Colonic mucosa (tissue), 4 donors: ENCODE measurements at regions not wholly inside any gene's neighbourhood (a gene's known extent, or its start where the extent isn't known, plus 50 kb on each side); places are given as distances from the start of the nearest gene placed in this dataset.

Experiments
- DNase-seq: peaks from one replicate; pipeline ENCODE4 v3.0.0-alpha.2; 2020
- H3K27ac ChIP-seq: fragments of 200-600 bp; one replicate; pipeline ENCODE4 v1.8.0; 2021
- H3K27me3 ChIP-seq: fragments of 200-600 bp; one replicate; pipeline ENCODE4 v1.8.0; 2021
- H3K36me3 ChIP-seq: fragments of 200-600 bp; one replicate; pipeline ENCODE4 v1.8.0; 2021
- H3K4me1 ChIP-seq: fragments of 200-600 bp; one replicate; pipeline ENCODE4 v1.8.0; 2021; ENCODE audit warnings: mild to moderate bottlenecking
- H3K4me3 ChIP-seq: fragments of 200-600 bp; one replicate; pipeline ENCODE4 v1.8.0; 2021
- H3K9ac ChIP-seq, 2 donors: one replicate each; pipeline ENCODE4 v1.7.0; 2013; ENCODE audit warnings: control low read depth in 2 of 2, low read depth in 2 of 2, low read length in 2 of 2
- H3K9me3 ChIP-seq: fragments of 200-600 bp; one replicate; pipeline ENCODE4 v1.8.0; 2021
- intact Hi-C: fragments of 100-400 bp; cut with DNase I; formaldehyde crosslinking; loops from one replicate; pipeline ENCODE4 v1.14.1; 2022
- TF ChIP-seq, protein P1 (sequence below): fragments of 200-600 bp; IDR thresholded peaks from one replicate; pipeline ENCODE4 v1.8.0; 2022; ENCODE audit warnings: antibody characterized with exemption, mild to moderate bottlenecking
- donor health status: healthy.
- donor health status: DM: no; HTN: no; CAD: no.
- donor health status: DM: no; HTN: no; CAD: no.

DNA sequence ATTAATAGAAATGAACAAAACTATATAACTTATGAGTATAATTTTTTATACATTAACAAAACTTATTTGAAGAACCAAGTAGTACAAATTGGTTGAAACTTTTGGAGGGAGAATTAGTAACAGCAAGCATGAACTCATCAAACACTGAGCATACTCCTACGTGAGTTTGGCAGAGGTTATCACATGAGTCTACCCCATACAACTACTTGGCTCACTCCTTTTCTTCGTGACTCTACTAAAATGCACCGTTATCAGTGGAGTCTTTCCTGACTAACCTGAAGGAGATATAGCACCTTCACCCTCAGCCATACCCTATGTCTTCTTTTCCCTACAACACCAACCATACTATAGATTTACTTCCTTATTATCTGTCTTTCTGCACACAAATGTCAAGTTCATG lies 794.2 kb downstream of the TFAP2A start:
- intact Hi-C loops, result no loop called here
- Histone ChIP-seq H3K4me3 (no peak overlapping the region), H3K27ac (no peak overlapping the region), H3K27me3 (no peaks in the 10 kb centered on the region), H3K9me3 (no peaks in the 10 kb centered on the region), H3K9ac (no peak overlapping the region), H3K4me1 (no peaks in the 10 kb centered on the region), H3K36me3 (no peaks in the 10 kb centered on the region)
- TF ChIP-seq, protein P1, sequence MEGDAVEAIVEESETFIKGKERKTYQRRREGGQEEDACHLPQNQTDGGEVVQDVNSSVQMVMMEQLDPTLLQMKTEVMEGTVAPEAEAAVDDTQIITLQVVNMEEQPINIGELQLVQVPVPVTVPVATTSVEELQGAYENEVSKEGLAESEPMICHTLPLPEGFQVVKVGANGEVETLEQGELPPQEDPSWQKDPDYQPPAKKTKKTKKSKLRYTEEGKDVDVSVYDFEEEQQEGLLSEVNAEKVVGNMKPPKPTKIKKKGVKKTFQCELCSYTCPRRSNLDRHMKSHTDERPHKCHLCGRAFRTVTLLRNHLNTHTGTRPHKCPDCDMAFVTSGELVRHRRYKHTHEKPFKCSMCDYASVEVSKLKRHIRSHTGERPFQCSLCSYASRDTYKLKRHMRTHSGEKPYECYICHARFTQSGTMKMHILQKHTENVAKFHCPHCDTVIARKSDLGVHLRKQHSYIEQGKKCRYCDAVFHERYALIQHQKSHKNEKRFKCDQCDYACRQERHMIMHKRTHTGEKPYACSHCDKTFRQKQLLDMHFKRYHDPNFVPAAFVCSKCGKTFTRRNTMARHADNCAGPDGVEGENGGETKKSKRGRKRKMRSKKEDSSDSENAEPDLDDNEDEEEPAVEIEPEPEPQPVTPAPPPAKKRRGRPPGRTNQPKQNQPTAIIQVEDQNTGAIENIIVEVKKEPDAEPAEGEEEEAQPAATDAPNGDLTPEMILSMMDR, result no peak
- no peak for DNase-seq

DNA sequence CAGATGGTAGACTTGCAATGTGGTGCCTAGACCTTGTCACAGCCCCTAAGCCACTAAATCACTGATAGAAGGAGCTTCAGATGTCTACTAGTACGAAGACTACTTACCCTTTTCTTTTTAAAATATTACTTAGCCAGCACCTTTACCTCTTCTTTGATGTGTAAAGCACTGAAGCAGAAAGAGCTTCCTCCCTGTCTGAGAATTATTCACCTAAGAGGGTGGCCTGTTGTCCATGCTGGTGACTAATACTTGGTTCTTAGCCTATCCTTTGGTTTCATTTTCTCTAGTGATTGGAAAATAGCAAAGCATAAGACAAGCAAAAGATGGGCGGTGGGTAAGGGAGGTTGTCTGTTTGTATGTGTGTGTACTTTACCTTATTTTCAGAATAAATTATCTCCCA lies 794.6 kb downstream of the TFAP2A start:
- no peak for DNase-seq
- no peak overlapping the region for H3K4me3 ChIP-seq
- no peak overlapping the region for H3K27ac ChIP-seq
- H3K36me3 ChIP-seq, result no peaks in the 10 kb centered on the region
- TF ChIP-seq, protein P1, result no peak
- intact Hi-C loops, result no loop called here
- no peak overlapping the region for H3K9ac ChIP-seq
- H3K4me1 ChIP-seq, result no peaks in the 10 kb centered on the region
- H3K9me3 ChIP-seq, result no peaks in the 10 kb centered on the region
- H3K27me3 ChIP-seq, result no peaks in the 10 kb centered on the region

DNA sequence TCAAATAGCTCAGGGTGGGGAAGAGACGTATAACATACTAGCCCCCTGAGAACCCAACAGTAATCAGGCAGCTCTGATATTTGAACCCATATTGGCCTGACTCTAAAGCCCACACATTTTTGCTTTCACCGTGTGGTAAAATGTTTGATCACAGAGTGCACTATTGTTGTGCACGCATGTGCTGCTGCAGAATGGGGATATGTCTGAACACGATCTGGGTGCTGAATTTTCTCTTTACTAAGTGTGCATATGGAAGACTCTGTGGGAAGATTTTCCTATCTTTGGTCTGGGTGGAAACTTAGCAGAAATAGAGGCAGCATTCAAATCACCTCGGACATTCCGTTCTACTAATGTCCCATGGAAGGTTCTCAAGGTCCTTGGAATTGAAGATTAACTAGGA lies 800.1 kb downstream of the TFAP2A start:
- Histone ChIP-seq H3K4me1 (no peaks in the 10 kb centered on the region), H3K27me3 (no peaks in the 10 kb centered on the region), H3K9me3 (no peaks in the 10 kb centered on the region), H3K27ac (no peak overlapping the region), H3K36me3 (no peaks in the 10 kb centered on the region), H3K9ac (no peak overlapping the region), H3K4me3 (no peak overlapping the region)
- TF ChIP-seq, protein P1, result no peak
- intact Hi-C loops, result no loop called here
- DNase-seq, result no peak

DNA sequence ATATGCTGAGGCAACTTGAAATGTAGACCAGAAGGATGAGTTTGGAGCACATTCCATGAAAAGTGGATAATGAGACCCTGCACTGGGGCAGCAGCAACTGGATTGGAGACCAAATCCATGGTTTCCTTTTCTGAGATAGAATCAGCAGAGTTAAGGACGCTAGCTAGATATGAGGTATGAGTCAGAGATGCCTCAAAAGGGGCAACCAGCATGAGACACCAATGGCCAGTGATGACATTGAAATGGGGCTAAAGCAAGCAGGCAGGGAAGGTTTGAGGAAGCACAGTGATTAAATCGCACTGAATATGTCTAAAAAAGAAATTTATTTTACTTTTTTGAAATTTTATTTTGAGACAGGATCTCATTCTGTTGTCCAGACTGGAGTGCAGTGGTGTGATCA lies 802.4 kb downstream of the TFAP2A start:
- Histone ChIP-seq H3K9me3 (no peaks in the 10 kb centered on the region), H3K27me3 (no peaks in the 10 kb centered on the region), H3K4me1 (no peaks in the 10 kb centered on the region), H3K4me3 (no peak overlapping the region), H3K36me3 (no peaks in the 10 kb centered on the region), H3K9ac (no peak overlapping the region), H3K27ac (no peak overlapping the region)
- intact Hi-C loops, result no loop called here
- TF ChIP-seq, protein P1, result no peak
- DNase-seq, result no peak

DNA sequence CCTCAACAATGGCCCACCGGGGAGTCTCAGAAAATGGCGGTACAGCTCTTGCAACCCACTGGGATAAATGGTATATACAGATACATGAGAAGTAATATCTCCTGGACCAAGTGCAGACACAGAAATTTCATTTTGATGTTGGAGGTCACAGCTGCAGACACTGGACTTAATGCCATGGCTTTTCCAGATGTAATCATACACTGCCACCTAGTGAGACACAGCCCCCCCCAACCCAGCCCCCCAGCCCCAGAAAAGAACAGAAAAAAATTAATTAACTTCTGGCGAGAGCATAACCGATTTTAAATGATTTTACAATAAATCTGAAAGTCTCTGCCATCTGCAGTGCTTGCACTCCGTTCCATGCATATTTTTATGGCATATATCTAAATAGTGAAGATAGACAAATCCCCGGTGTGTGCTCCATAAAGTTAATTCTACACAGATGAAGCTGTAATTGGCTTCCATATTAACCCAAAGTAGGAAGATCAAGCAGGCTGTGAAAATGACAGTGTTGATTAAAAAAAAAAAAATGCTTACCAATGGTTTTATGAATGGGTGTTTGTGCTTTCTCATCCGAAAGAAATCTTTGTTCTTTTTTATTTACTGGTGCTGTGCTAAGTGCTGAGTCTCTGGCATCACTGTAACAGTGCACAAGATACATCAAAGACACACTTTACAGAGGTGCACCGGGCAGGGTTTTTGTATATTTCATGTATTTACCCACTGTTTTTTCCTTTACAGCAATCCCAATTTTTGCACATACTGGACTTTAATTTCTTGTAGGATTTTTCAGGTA lies 804.1 kb downstream of the TFAP2A start:
- no peak for DNase-seq
- intact Hi-C loops, result no loop called here
- Histone ChIP-seq H3K9ac (no peak overlapping the region), H3K27me3 (no peaks in the 10 kb centered on the region), H3K9me3 (no peaks in the 10 kb centered on the region), H3K36me3 (no peaks in the 10 kb centered on the region), H3K27ac (no peak overlapping the region), H3K4me1 (no peaks in the 10 kb centered on the region), H3K4me3 (no peak overlapping the region)
- TF ChIP-seq, protein P1, result no peak
